OCI-M1 (cell line): ENCODE measurements at regions not wholly inside any gene's neighbourhood (a gene's known extent, or its start where the extent isn't known, plus 50 kb on each side); places are given as distances from the start of the nearest gene placed in this dataset.
"Not testable (repeated sequence)": the region's sequence is repeated elsewhere in the genome, so short reads cannot be mapped to it uniquely, and the experiment has no call there.

Source experiments
- DNase-seq: peaks from one replicate; lab custom pipeline; 2025; lab: John Stamatoyannopoulos, UW

- no peak for DNase-seq
These were observed 112.3 kb upstream of the SMIM30 start for GRCh38 chr7:113230691-113231090.

GRCh38 chr7:113217314-113217713 lies 99.0 kb upstream of the SMIM30 start:
- DNase-seq: peak; percentile 29

GRCh38 chr7:113216038-113216437 lies 97.7 kb upstream of the SMIM30 start:
- DNase-seq: no peak

GRCh38 chr7:113209449-113210203 lies 91.3 kb upstream of the SMIM30 start:
- DNase-seq: no peak

- DNase-seq: no peak
These were observed 89.6 kb upstream of the SMIM30 start for GRCh38 chr7:113207931-113208330.

- no peak for DNase-seq
These were observed 89.1 kb upstream of the SMIM30 start for GRCh38 chr7:113207441-113207840.

- no peak for DNase-seq
These were observed 86.1 kb upstream of the SMIM30 start for GRCh38 chr7:113204415-113204814.

- no peak for DNase-seq
These were observed 83.9 kb upstream of the SMIM30 start for GRCh38 chr7:113202284-113202683.

- no peak for DNase-seq
These were observed 81.9 kb upstream of the SMIM30 start for GRCh38 chr7:113200281-113200680.

- no peak for DNase-seq
These were observed 81.5 kb upstream of the SMIM30 start for GRCh38 chr7:113199841-113200240.

- no peak for DNase-seq
These were observed 80.8 kb upstream of the SMIM30 start for GRCh38 chr7:113199136-113199535.

GRCh38 chr7:113198226-113198625 lies 79.9 kb upstream of the SMIM30 start:
- DNase-seq: no peak

GRCh38 chr7:113197274-113197673 lies 78.9 kb upstream of the SMIM30 start:
- DNase-seq: no peak

- DNase-seq: no peak
These were observed 70.0 kb upstream of the SMIM30 start for GRCh38 chr7:113188396-113188795.

- no peak for DNase-seq
These were observed 61.0 kb upstream of the SMIM30 start for GRCh38 chr7:113179313-113179712.

- no peak for DNase-seq
These were observed 58.5 kb upstream of the SMIM30 start for GRCh38 chr7:113176836-113177235.

- not testable (repeated sequence) for DNase-seq
These were observed 57.8 kb upstream of the SMIM30 start for GRCh38 chr7:113176180-113176579.

- no peak for DNase-seq
These were observed 57.3 kb upstream of the SMIM30 start for GRCh38 chr7:113175525-113176104.

- no peak for DNase-seq
These were observed 54.4 kb upstream of the SMIM30 start for GRCh38 chr7:113172726-113173125.

GRCh38 chr7:113170591-113170990 lies 52.2 kb upstream of the SMIM30 start:
- no peak for DNase-seq
